Breast epithelium (tissue), 3 donors: ENCODE measurements at regions not wholly inside any gene's neighbourhood (a gene's known extent, or its start where the extent isn't known, plus 50 kb on each side); places are given as distances from the start of the nearest gene placed in this dataset.

Source experiments
- POLR2A ChIP-seq: fragments of 450-650 bp; IDR thresholded peaks from one replicate; pipeline ENCODE4 v1.6.1; 2016; ENCODE audit warnings: antibody characterized with exemption, mild to moderate bottlenecking, moderate library complexity
- POLR2AphosphoS5 ChIP-seq, 3 donors: sonication (generic); formaldehyde crosslinking; IDR thresholded peaks; one replicate each; pipeline ENCODE4 v1.6.1; 2017; ENCODE audit warnings: antibody characterized with exemption in 3 of 3
- TF ChIP-seq, protein P1 (sequence below), 3 donors: fragments of 450-650 bp; IDR thresholded peaks; one replicate each; pipeline ENCODE4 v1.5.1; 2016 to 2017; ENCODE audit warnings: antibody characterized with exemption in 3 of 3, mild to moderate bottlenecking in 3 of 3, moderate library complexity in 3 of 3

GRCh38 chr12:107955966-107956643, 173.0 kb upstream of the WSCD2 start:
- TF ChIP-seq, protein P1, sequence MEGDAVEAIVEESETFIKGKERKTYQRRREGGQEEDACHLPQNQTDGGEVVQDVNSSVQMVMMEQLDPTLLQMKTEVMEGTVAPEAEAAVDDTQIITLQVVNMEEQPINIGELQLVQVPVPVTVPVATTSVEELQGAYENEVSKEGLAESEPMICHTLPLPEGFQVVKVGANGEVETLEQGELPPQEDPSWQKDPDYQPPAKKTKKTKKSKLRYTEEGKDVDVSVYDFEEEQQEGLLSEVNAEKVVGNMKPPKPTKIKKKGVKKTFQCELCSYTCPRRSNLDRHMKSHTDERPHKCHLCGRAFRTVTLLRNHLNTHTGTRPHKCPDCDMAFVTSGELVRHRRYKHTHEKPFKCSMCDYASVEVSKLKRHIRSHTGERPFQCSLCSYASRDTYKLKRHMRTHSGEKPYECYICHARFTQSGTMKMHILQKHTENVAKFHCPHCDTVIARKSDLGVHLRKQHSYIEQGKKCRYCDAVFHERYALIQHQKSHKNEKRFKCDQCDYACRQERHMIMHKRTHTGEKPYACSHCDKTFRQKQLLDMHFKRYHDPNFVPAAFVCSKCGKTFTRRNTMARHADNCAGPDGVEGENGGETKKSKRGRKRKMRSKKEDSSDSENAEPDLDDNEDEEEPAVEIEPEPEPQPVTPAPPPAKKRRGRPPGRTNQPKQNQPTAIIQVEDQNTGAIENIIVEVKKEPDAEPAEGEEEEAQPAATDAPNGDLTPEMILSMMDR (IDR thresholded peaks at IDR 0.05) = no peak
- TF ChIP-seq POLR2AphosphoS5 (IDR thresholded peaks at IDR 0.05) (no peak), POLR2A (no peak)
